HCT116 (cell line): ENCODE measurements at regions not wholly inside any gene's neighbourhood (a gene's known extent, or its start where the extent isn't known, plus 50 kb on each side); places are given as distances from the start of the nearest gene placed in this dataset.

ENCODE experiments used
- ATAC-seq: fragments of 200-7000 bp; cut with Tn5 transposase; 2 replicates; pipeline ENCODE4 v1.9.1; 2020; ENCODE audit warnings: mild to moderate bottlenecking, moderate library complexity
- BruUV-seq: library from RNA; stranded (reverse); fragments of 400-500 nt; replicated peaks from 2 replicates; lab custom pipeline; 2021; lab: Mats Ljungman, UMichigan
- CTCF ChIA-PET: fragments of 300-600 bp; sonication (Branson Sonifier 250); formaldehyde crosslinking; loops from one replicate; lab custom pipeline; 2021; ENCODE audit warnings: antibody characterized with exemption; lab: Charles Lee
- POLR2A ChIA-PET: fragments of 300-600, 350-600 bp; sonication (Branson Sonifier 250); formaldehyde crosslinking; loops from one replicate; lab custom pipeline; 2021; ENCODE audit warnings: antibody characterized with exemption; lab: Charles Lee
- RAD21 ChIA-PET, 2 experiments: fragments of 300-600 bp; sonication (Branson Sonifier 250); formaldehyde crosslinking; loops; one replicate each; lab custom pipeline; 2023; ENCODE audit warnings: low total read pairs in 2 of 2; ENCODE audit not compliant: uncharacterized antibody in 2 of 2, unreplicated experiment in 2 of 2, low non-redundant PET in 1 of 2; lab: Charles Lee
- DNase-seq: peaks from one replicate; pipeline ENCODE4 v3.0.0-alpha.2; 2010; ENCODE audit warnings: low read depth, low spot score
- H2AFZ ChIP-seq: fragments of 200-600 bp; shearing (Covaris generic), sonication (generic); 2 replicates; pipeline ENCODE4 v1.6.1; 2017; ENCODE audit warnings: low read depth, mixed run types, mixed read lengths, antibody characterized with exemption, low read length; ENCODE audit not compliant: poor library complexity, severe bottlenecking
- H3K27ac ChIP-seq: 2 replicates; pipeline ENCODE4 v1.5.1; 2012; ENCODE audit warnings: low read depth, low read length
- H3K27me3 ChIP-seq: fragments of 200-600 bp; sonication (generic); 2 replicates; pipeline ENCODE4 v1.6.1; 2016; ENCODE audit warnings: mixed run types, low read length, mixed read lengths; ENCODE audit not compliant: insufficient read depth
- H3K36me3 ChIP-seq, 2 experiments: fragments of 200-500 bp in 1 of 2; fragments of 200-600 bp in 1 of 2; sonication (Bioruptor generic) in 1 of 2; sonication (generic) in 1 of 2; 2 replicates each; pipeline versions ENCODE4 v1.5.1 to v1.6.1; 2014 to 2016; ENCODE audit warnings: low read length in 2 of 2, inconsistent platforms in 1 of 2, mixed read lengths in 1 of 2, mixed run types in 1 of 2; ENCODE audit not compliant: insufficient read depth in 2 of 2, control insufficient read depth in 1 of 2
- H3K4me1 ChIP-seq, 2 experiments: fragments of 200-600 bp in 1 of 2; sonication (generic) in 1 of 2; 2 replicates each; pipeline versions ENCODE4 v1.5.1 to v1.6.1; 2012 to 2017; ENCODE audit warnings: low read length in 2 of 2, inconsistent platforms in 1 of 2, mild to moderate bottlenecking in 1 of 2, mixed read lengths in 1 of 2, mixed run types in 1 of 2, moderate library complexity in 1 of 2; ENCODE audit not compliant: insufficient read depth in 2 of 2, control insufficient read depth in 1 of 2
- H3K4me2 ChIP-seq: fragments of 200-600 bp; sonication (generic); 2 replicates; pipeline ENCODE4 v1.6.1; 2017; ENCODE audit warnings: mixed run types, low read length, mixed read lengths
- H3K4me3 ChIP-seq, 2 experiments: fragments of 200-600 bp in 1 of 2; sonication (generic) in 1 of 2; replicated peaks in 1 of 2; 2 replicates each; pipeline ENCODE4 v1.5.1; 2011 to 2016; ENCODE audit warnings: low read length in 2 of 2, control low read depth in 1 of 2, low read depth in 1 of 2, mild to moderate bottlenecking in 1 of 2, mixed read lengths in 1 of 2, mixed run types in 1 of 2
- H3K79me2 ChIP-seq: fragments of 200-600 bp; sonication (generic); 2 replicates; pipeline ENCODE4 v1.6.1; 2017; ENCODE audit warnings: mild to moderate bottlenecking, mixed run types, low read length, moderate library complexity, mixed read lengths; ENCODE audit not compliant: insufficient read depth
- H3K9ac ChIP-seq: fragments of 200-600 bp; sonication (generic); 2 replicates; pipeline ENCODE4 v1.6.1; 2016; ENCODE audit warnings: low read length, mixed read lengths
- H3K9me2 ChIP-seq: fragments of 200-600 bp; sonication (generic), shearing (Covaris generic); 2 replicates; pipeline ENCODE4 v1.6.1; 2017; ENCODE audit warnings: mixed run types, mild to moderate bottlenecking, moderate library complexity; ENCODE audit not compliant: insufficient read depth
- H3K9me3 ChIP-seq, 2 experiments: fragments of 200-500 bp in 1 of 2; fragments of 200-600 bp in 1 of 2; sonication (Bioruptor generic) in 1 of 2; sonication (generic) in 1 of 2; 2 replicates each; pipeline ENCODE4 v1.6.1; 2014 to 2017; ENCODE audit warnings: low read length in 2 of 2, mixed read lengths in 2 of 2, inconsistent platforms in 1 of 2, low read depth in 1 of 2, mild to moderate bottlenecking in 1 of 2, mixed run types in 1 of 2, moderate library complexity in 1 of 2; ENCODE audit not compliant: control insufficient read depth in 1 of 2, insufficient read depth in 1 of 2
- H4K20me1 ChIP-seq: fragments of 200-600 bp; sonication (generic), shearing (Covaris generic); 2 replicates; pipeline ENCODE4 v1.6.1; 2017; ENCODE audit warnings: mixed run types, mild to moderate bottlenecking, moderate library complexity; ENCODE audit not compliant: insufficient read depth
- CBX3 ChIP-seq: IDR thresholded peaks from 2 replicates; pipeline ENCODE4 v1.6.1; 2012; ENCODE audit warnings: low read depth
- CEBPB ChIP-seq: IDR thresholded peaks from 2 replicates; pipeline ENCODE4 v1.6.1; 2012; ENCODE audit warnings: low read depth
- EGR1 ChIP-seq: IDR thresholded peaks from 2 replicates; pipeline ENCODE4 v1.6.1; 2012; ENCODE audit warnings: low read depth
- EZH2 ChIP-seq: fragments of 200-600 bp; sonication (generic); IDR thresholded peaks from 2 replicates; pipeline ENCODE4 v1.6.1; 2017; ENCODE audit warnings: antibody characterized with exemption, mixed run types
- FOSL1 ChIP-seq: IDR thresholded peaks from 2 replicates; pipeline ENCODE4 v1.6.1; 2012; ENCODE audit warnings: low read depth
- JUND ChIP-seq: IDR thresholded peaks from 2 replicates; pipeline ENCODE4 v1.6.1; 2012
- POLR2A ChIP-seq: IDR thresholded peaks from 2 replicates; pipeline ENCODE4 v1.7.0; 2011; ENCODE audit warnings: borderline replicate concordance; ENCODE audit not compliant: insufficient read depth, insufficient read length; ENCODE audit errors: extremely low read depth
- RAD21 ChIP-seq: IDR thresholded peaks from 2 replicates; pipeline ENCODE4 v1.6.1; 2012; ENCODE audit warnings: low read depth, mild to moderate bottlenecking
- SIN3A ChIP-seq: IDR thresholded peaks from 2 replicates; pipeline ENCODE4 v1.6.1; 2012; ENCODE audit warnings: low read depth
- SRF ChIP-seq: IDR thresholded peaks from 2 replicates; pipeline ENCODE4 v1.6.1; 2012; ENCODE audit warnings: low read depth
- YY1 ChIP-seq: IDR thresholded peaks from 2 replicates; pipeline ENCODE4 v1.6.1; 2011; ENCODE audit warnings: low read length, low read depth, moderate library complexity, mild to moderate bottlenecking; ENCODE audit not compliant: insufficient replicate concordance; ENCODE audit errors: extremely low read depth
- ZFX ChIP-seq: fragments of 450-650 bp; IDR thresholded peaks from 2 replicates; pipeline ENCODE4 v1.6.1; 2017
- ZNF274 ChIP-seq: fragments of 200-500 bp; sonication (Bioruptor generic); IDR thresholded peaks from 2 replicates; pipeline ENCODE4 v1.6.1; 2014; ENCODE audit warnings: mild to moderate bottlenecking, low read depth, low read length, inconsistent platforms
- intact Hi-C: fragments of 100-400 bp; cut with micrococcal nuclease; formaldehyde crosslinking; loops from 2 replicates; pipeline ENCODE4 v1.10.0; 2022

DNA sequence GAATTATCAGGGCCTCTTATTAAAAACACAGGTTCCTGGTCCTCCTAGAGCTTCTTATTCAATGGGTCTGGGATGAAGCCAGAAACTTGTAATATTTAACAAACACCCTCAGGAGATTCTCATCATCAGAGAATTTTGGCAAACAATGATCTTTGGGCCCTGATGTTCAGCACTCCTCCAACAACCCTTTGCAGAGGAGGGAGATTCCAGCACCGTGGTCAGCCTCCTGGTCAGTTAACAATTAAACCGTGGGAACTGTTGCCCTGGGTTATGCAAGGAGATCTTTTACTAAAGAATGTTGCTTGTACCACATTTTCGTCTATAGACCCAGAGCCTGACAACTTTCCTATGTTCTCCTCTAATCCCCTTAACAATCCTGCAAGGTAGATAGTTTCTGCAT lies 294.4 kb downstream of the PLPP3 start:
- Histone ChIP-seq H3K36me3 (no peaks in the 10 kb centered on the region), H3K9me3 (no peaks in the 10 kb centered on the region), H3K4me3 (no peak overlapping the region), H3K79me2 (no peaks in the 10 kb centered on the region), H3K27me3 (no peaks in the 10 kb centered on the region), H3K4me2 (no peak overlapping the region), H4K20me1 (no peaks in the 10 kb centered on the region), H3K4me1 (no peaks in the 10 kb centered on the region), H3K9me2 (no peaks in the 10 kb centered on the region), H2AFZ (no peak overlapping the region), H3K27ac (no peak overlapping the region)
- CTCF ChIA-PET, result no interaction called here
- RAD21 ChIA-PET, result no interaction called here
- DNase-seq (no peak), ATAC-seq (no peak)
- intact Hi-C loops, result no loop called here
- TF ChIP-seq CEBPB (no peak), JUND (no peak), SRF (no peak), EZH2 (no peak), POLR2A (no peak), ZFX (no peak)
- TF ChIP-seq, all 23 proteins: peak for 0
- BruUV-seq, result no TSS peak
- no peak overlapping the region for H3K9ac ChIP-seq
- POLR2A ChIA-PET, result no interaction called here

GRCh38 chr1:56278061-56278460 lies 301.3 kb downstream of the PLPP3 start:
- no peak overlapping the region for H3K27ac ChIP-seq
- RAD21 ChIA-PET, result no interaction called here

More at GRCh38 chr1:56278061-56278460, 301.3 kb downstream of the PLPP3 start:
- ChIA-PET POLR2A (no interaction called here), CTCF (no interaction called here)
- no peaks in the 10 kb centered on the region for H3K79me2 ChIP-seq
- H3K4me2 ChIP-seq, result no peak overlapping the region
- TF ChIP-seq EGR1 (no peak), EZH2 (no peak), YY1 (no peak), SRF (no peak), POLR2A (no peak), FOSL1 (no peak), CEBPB (no peak), SIN3A (no peak), RAD21 (no peak), CBX3 (no peak), ZNF274 (no peak)
- no peaks in the 10 kb centered on the region for H4K20me1 ChIP-seq
- H2AFZ ChIP-seq, result no peak overlapping the region
- H3K9ac ChIP-seq, result no peak overlapping the region
- intact Hi-C loops, result no loop called here
- H3K27me3 ChIP-seq, result no peaks in the 10 kb centered on the region
- no TSS peak for BruUV-seq
- ATAC-seq (no peak), DNase-seq (no peak)
- no peak overlapping the region for H3K4me3 ChIP-seq
- no peaks in the 10 kb centered on the region for H3K36me3 ChIP-seq
- no peaks in the 10 kb centered on the region for H3K9me2 ChIP-seq
- H3K4me1 ChIP-seq, result no peaks in the 10 kb centered on the region
- H3K9me3 ChIP-seq, result no peaks in the 10 kb centered on the region
